ENCODE measurements at regions not wholly inside any gene's neighbourhood (a gene's known extent, or its start where the extent isn't known, plus 50 kb on each side); places are given as distances from the start of the nearest gene placed in this dataset.
A peak's percentile ranks its signal among the peaks of the same experiment; 100 is the strongest.

DNA sequence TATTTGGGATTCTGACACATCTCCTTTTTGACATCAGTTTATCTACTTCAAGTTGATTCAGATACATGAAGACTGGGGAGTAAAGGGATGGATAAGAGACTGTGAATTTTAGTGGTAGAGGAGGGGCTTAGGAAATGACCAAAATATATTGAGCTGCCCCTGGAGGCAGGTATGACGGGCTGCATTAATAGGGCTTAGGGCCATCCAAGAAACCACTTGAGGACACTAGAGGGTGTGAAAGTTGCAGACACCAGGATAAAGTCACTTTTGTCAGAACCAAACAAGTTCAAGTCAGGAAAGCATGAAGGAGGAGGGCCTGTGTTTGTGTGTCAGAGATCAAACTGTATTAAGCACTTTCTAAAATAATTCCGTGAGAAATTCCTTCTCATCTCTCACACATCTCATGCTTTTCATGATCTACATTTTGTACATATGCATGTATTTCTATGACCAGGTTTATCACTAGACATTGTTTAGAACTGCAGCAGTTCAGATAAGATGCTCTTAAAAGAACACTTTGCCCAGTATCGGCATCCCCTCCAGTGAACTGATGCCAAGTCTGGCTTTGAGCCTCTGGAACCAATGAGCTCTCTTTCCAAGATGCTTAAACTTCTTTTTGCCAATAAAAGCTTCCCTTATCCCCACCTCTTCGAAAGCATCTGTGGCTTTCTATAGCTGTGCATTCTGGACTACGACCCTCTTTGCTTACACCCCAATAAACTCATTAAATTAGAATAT is 136.9 kb downstream of the SLC38A1 start:
- Histone ChIP-seq H3K9me3 (no peaks in the 10 kb centered on the region), H3K27me3 (no peaks in the 10 kb centered on the region), H3K4me1 (no peaks in the 10 kb centered on the region), H3K36me3 (no peaks in the 10 kb centered on the region), H3K4me3 (no peak overlapping the region), H3K27ac (no peak overlapping the region)
- 66% methylated on average over 5 of the region's 5 CpGs for WGBS, 2 donors
- TF ChIP-seq, protein P1, sequence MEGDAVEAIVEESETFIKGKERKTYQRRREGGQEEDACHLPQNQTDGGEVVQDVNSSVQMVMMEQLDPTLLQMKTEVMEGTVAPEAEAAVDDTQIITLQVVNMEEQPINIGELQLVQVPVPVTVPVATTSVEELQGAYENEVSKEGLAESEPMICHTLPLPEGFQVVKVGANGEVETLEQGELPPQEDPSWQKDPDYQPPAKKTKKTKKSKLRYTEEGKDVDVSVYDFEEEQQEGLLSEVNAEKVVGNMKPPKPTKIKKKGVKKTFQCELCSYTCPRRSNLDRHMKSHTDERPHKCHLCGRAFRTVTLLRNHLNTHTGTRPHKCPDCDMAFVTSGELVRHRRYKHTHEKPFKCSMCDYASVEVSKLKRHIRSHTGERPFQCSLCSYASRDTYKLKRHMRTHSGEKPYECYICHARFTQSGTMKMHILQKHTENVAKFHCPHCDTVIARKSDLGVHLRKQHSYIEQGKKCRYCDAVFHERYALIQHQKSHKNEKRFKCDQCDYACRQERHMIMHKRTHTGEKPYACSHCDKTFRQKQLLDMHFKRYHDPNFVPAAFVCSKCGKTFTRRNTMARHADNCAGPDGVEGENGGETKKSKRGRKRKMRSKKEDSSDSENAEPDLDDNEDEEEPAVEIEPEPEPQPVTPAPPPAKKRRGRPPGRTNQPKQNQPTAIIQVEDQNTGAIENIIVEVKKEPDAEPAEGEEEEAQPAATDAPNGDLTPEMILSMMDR (IDR thresholded peaks at IDR 0.05), result peak in 1 of 5 experiments; percentile 18
- no peak for TF ChIP-seq EP300 (IDR thresholded peaks at IDR 0.05)
- DNase-seq (ENCODE audit: low spot score in 2 of 2), result no peak

DNA sequence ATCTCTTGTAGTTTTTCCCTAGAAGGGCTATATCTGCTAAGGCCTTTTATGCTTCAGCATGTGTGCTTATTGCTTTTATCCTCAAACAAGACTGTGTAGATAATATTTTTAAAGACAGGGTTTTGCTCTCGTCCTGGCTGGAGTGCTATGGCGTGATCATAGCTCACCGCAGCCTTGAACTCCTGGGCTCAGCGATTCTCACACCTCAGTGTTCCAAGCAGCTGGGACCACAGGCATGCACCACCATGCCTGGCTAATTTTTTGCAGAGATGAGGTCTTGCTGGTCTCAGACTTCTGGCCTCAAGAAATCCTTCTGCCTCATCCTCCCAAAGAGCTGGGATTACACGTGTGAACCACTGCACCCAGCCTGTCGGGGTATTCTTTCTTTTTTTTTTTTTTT is 137.3 kb upstream of the SCAF11 start:
- H3K4me3 ChIP-seq, result no peak overlapping the region
- no peaks in the 10 kb centered on the region for H3K27me3 ChIP-seq
- H3K36me3 ChIP-seq, result no peaks in the 10 kb centered on the region
- TF ChIP-seq EP300 (IDR thresholded peaks at IDR 0.05) (no peak), POLR2A (IDR thresholded peaks at IDR 0.05) (no peak)
- TF ChIP-seq, protein P1 (IDR thresholded peaks at IDR 0.05), result no peak
- 87 to 89% methylated on average over 6 of the region's 6 CpGs for WGBS, 2 donors
- DNase-seq (ENCODE audit: low spot score in 2 of 2), result no peak
- H3K9me3 ChIP-seq, result no peaks in the 10 kb centered on the region
- H3K27ac ChIP-seq, result no peak overlapping the region
- peaks cover 0 to 15% (median 3%) of the 10 kb centered on the region in 4 donors for H3K4me1 ChIP-seq

DNA sequence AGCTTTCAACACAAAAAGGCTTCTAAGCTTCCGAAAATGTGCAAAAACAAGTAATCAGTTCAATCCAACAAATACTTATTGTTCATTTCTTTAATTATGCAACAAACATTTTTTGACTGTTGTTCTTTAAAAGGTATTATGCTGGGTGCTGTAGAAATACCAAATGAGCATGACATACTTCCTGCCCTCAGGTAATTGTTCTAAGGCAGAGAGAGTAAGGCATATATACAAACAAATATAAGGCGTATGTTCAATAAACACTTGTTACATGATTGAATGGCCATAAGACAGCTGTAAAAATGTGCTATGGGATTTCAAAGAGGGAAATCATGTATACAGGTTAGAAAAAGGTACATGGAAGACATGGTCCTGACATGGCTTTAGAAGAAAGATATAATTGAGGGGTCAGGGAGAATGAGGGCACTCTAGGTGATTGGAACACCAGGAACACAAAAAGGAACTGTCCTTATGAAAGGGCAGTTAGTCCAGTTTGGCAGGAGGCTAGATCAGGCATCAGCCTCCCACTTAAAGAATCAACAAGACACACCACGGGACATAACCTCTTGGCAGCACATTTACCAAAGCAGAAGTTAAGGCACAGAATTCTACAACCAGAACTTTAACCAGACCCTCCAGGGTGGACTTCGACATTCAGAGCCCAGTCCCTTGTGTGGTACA is 135.8 kb upstream of the SCAF11 start:
- H3K4me1 ChIP-seq, result peaks cover 0 to 15% (median 3%) of the 10 kb centered on the region in 4 donors
- H3K9me3 ChIP-seq, result no peaks in the 10 kb centered on the region
- DNase-seq (ENCODE audit: low spot score in 2 of 2), result no peak
- 61 to 62% methylated on average over 4 of the region's 4 CpGs for WGBS, 2 donors
- H3K36me3 ChIP-seq, result no peaks in the 10 kb centered on the region
- no peaks in the 10 kb centered on the region for H3K27me3 ChIP-seq
- no peak overlapping the region for H3K27ac ChIP-seq
- H3K4me3 ChIP-seq, result no peak overlapping the region
- TF ChIP-seq POLR2A (IDR thresholded peaks at IDR 0.05) (no peak), EP300 (IDR thresholded peaks at IDR 0.05) (no peak)
- TF ChIP-seq, protein P1 (IDR thresholded peaks at IDR 0.05), result no peak

DNA sequence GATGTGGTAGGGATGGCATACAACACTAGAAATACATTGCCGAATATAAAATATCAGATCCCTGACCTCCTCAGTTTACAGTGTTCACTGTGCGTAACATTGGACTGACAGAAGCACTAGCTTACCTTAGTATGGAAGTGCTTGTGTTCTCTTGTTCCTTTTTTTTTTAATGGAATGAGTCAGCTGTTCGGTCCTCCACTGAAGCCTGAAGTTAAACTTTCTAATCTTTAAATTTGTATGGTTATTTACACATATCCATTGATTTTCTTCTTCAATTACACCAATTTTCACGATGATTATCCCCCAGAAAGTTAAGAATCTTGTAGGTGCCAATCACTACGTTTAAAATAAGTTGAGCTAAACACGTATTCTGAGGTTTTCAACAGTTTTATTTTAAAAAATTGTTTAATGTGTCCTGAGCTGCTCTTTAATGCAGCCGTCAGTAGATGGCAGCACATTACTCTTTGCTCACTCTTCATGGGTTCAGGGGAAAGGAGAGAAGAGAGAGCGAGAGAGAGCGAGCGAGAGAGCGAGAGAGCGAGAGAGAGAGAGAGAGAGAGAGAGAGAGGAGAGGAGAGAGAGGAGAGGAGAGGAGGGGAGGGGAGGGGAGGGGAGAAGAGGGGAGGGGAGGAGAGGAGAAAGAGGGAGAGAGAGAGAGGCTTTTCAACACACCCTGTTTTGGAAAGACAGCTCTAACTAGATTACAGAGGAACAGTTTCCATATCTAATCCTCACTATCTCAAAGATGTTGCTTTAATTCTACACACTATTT is 134.7 kb upstream of the SCAF11 start:
- peaks cover 0 to 15% (median 3%) of the 10 kb centered on the region in 4 donors for H3K4me1 ChIP-seq

More for the DNA sequence above, 134.7 kb upstream of the SCAF11 start:
- peak; percentile 28 to 68 for DNase-seq (ENCODE audit: low spot score in 2 of 2)
- H3K4me3 ChIP-seq, result peak overlapping the region in 3 of 4 donors; percentile 17 to 29 (median 22)
- H3K27me3 ChIP-seq, result no peaks in the 10 kb centered on the region
- H3K9me3 ChIP-seq, result no peaks in the 10 kb centered on the region
- H3K36me3 ChIP-seq, result no peaks in the 10 kb centered on the region
- WGBS, 2 donors, result 12 to 18% methylated on average over 12 of the region's 12 CpGs
- H3K27ac ChIP-seq, result peak overlapping the region in 1 of 4 donors; percentile 16
- no peak for TF ChIP-seq POLR2A (IDR thresholded peaks at IDR 0.05)
- TF ChIP-seq, protein P1 (IDR thresholded peaks at IDR 0.05), result peak; percentile 68 to 94 (median 74)
- peak in 1 of 2 donors; percentile 21 for TF ChIP-seq EP300 (IDR thresholded peaks at IDR 0.05)

Data from tibial nerve (tissue), 4 donors.